ENCODE measurements at regions not wholly inside any gene's neighbourhood (a gene's known extent, or its start where the extent isn't known, plus 50 kb on each side); places are given as distances from the start of the nearest gene placed in this dataset.

DNA sequence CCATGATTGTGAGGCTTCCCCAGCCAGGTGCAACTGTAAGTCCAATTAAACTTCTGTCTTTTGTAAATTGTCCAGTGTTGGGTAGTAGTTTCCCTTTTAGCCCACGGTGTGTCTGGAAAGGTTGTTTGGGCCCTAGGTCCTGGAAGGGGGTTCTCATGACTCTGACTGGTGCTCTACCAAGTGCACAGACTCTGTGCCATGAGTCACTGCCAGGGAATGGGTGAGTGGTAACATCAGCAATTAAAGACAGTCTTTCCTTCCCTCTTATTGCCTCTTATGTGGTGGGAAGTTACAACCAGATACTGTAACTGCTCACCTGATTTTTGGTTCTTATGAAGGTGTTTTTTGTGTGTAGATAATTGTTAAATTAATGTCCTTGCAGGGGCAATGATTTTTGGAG lies 141.2 kb downstream of the PRDM9 start:
- TF ChIP-seq CTCF (IDR thresholded peaks at IDR 0.05 in 4 of 5, conservative IDR thresholded peaks at IDR 0.05 in 1 of 5) (no peak), POLR2A (IDR thresholded peaks at IDR 0.05) (no peak)
